PC-3 (cell line): ENCODE measurements at regions not wholly inside any gene's neighbourhood (a gene's known extent, or its start where the extent isn't known, plus 50 kb on each side); places are given as distances from the start of the nearest gene placed in this dataset.

ENCODE experiments used
- EZH2 ChIP-seq: fragments of 300-600 bp; sonication (generic); IDR thresholded peaks from one replicate; pipeline ENCODE4 v1.6.1; 2017; ENCODE audit warnings: antibody characterized with exemption, mild to moderate bottlenecking, low read length; ENCODE audit not compliant: unreplicated experiment
- TF ChIP-seq, protein P1 (sequence below): fragments of 300-600 bp; sonication (generic); conservative IDR thresholded peaks from 2 replicates; pipeline ENCODE4 v1.5.1; 2017; ENCODE audit warnings: antibody characterized with exemption, low read depth, mild to moderate bottlenecking, low read length

- TF ChIP-seq, protein P1, sequence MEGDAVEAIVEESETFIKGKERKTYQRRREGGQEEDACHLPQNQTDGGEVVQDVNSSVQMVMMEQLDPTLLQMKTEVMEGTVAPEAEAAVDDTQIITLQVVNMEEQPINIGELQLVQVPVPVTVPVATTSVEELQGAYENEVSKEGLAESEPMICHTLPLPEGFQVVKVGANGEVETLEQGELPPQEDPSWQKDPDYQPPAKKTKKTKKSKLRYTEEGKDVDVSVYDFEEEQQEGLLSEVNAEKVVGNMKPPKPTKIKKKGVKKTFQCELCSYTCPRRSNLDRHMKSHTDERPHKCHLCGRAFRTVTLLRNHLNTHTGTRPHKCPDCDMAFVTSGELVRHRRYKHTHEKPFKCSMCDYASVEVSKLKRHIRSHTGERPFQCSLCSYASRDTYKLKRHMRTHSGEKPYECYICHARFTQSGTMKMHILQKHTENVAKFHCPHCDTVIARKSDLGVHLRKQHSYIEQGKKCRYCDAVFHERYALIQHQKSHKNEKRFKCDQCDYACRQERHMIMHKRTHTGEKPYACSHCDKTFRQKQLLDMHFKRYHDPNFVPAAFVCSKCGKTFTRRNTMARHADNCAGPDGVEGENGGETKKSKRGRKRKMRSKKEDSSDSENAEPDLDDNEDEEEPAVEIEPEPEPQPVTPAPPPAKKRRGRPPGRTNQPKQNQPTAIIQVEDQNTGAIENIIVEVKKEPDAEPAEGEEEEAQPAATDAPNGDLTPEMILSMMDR, result no peak
- TF ChIP-seq EZH2, result no peak
Observed at GRCh38 chr3:182450942-182451787, 342.1 kb upstream of the ATP11B start.
